Adipocyte (in vitro differentiated cells): ENCODE measurements at regions not wholly inside any gene's neighbourhood (a gene's known extent, or its start where the extent isn't known, plus 50 kb on each side); places are given as distances from the start of the nearest gene placed in this dataset.

Source experiments
- DNase-seq: peaks from one replicate; pipeline ENCODE4 v3.0.0-alpha.2; 2015; ENCODE audit warnings: low read depth
- H3K27me3 ChIP-seq: replicated peaks from 2 replicates; pipeline ENCODE4 v1.7.0; 2013; ENCODE audit warnings: mild to moderate bottlenecking, low read length, moderate library complexity; ENCODE audit not compliant: control insufficient read depth, insufficient read depth
- H3K36me3 ChIP-seq: 2 replicates; pipeline ENCODE4 v1.7.0; 2013; ENCODE audit warnings: low read length, mild to moderate bottlenecking, moderate library complexity; ENCODE audit not compliant: control insufficient read depth, insufficient read depth, severe bottlenecking
- H3K4me1 ChIP-seq: 2 replicates; pipeline ENCODE4 v1.7.0; 2013; ENCODE audit warnings: mild to moderate bottlenecking, low read length, moderate library complexity; ENCODE audit not compliant: control insufficient read depth, insufficient read depth
- H3K4me3 ChIP-seq: 2 replicates; pipeline ENCODE4 v1.7.0; 2013; ENCODE audit warnings: mild to moderate bottlenecking, low read length, moderate library complexity
- H3K9ac ChIP-seq: 2 replicates; pipeline ENCODE4 v1.7.0; 2013; ENCODE audit warnings: mild to moderate bottlenecking, low read length, moderate library complexity
- H3K9me3 ChIP-seq: 2 replicates; pipeline ENCODE4 v1.7.0; 2013; ENCODE audit warnings: mild to moderate bottlenecking, low read length, moderate library complexity; ENCODE audit not compliant: control insufficient read depth

GRCh38 chr6:23183846-23184245 is 614.5 kb downstream of the HDGFL1 start:
- H3K27me3 ChIP-seq, result no peaks in the 10 kb centered on the region
- H3K4me3 ChIP-seq, result no peak overlapping the region
- DNase-seq, result no peak
- no peaks in the 10 kb centered on the region for H3K9me3 ChIP-seq
- no peaks in the 10 kb centered on the region for H3K36me3 ChIP-seq
- H3K9ac ChIP-seq, result no peak overlapping the region
- H3K4me1 ChIP-seq, result peaks cover 4% of the 10 kb centered on the region

DNA sequence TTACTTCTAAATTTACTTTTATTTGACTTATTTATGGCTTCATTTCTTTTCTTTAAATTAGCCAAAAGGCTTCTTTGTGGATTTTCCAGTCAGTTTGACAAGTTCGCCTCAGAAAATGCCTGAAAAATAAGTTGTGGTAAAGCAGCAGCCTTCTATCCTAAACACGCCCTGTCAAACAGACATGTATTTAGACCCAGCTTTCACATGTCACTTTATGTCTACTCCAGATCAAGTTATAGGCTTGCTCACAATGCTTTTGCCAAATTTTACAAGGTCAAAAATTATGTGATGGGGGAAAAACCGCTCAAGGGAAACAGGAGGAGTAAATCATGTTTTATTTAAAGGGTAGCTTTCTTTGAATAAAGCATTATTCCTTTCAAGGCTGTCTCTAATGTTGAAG is 615.0 kb downstream of the HDGFL1 start:
- Histone ChIP-seq H3K4me1 (peaks cover 4% of the 10 kb centered on the region), H3K9ac (no peak overlapping the region), H3K27me3 (no peaks in the 10 kb centered on the region), H3K36me3 (no peaks in the 10 kb centered on the region), H3K9me3 (no peaks in the 10 kb centered on the region), H3K4me3 (no peak overlapping the region)
- DNase-seq, result no peak

DNA sequence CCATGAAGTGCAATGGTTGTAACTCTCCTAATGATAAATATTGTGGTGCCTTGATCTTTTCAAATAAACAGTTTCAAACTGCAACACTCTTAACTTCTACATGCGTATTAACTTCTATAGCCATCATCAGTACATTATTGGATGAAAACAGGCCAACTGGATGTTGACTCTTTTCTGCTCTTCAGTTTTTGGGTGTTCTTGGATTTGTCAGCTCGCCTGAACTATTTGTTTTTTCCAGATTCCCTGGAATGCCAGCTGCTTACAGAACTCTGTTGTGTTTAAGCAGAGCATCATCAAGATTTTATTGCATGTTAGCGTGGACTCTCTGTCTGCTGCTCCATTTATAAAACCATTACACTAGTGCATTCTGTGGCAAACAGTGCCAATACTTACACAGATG is 626.1 kb downstream of the HDGFL1 start:
- no peaks in the 10 kb centered on the region for H3K27me3 ChIP-seq
- no peak overlapping the region for H3K4me3 ChIP-seq

GRCh38 chr6:23199541-23199940 is 630.2 kb downstream of the HDGFL1 start:
- DNase-seq, result no peak
- H3K9ac ChIP-seq, result no peak overlapping the region
- H3K9me3 ChIP-seq, result no peaks in the 10 kb centered on the region
- no peaks in the 10 kb centered on the region for H3K4me1 ChIP-seq
- no peaks in the 10 kb centered on the region for H3K36me3 ChIP-seq
- no peaks in the 10 kb centered on the region for H3K27me3 ChIP-seq
- no peak overlapping the region for H3K4me3 ChIP-seq

More for the DNA sequence above, 626.1 kb downstream of the HDGFL1 start:
- Histone ChIP-seq H3K36me3 (no peaks in the 10 kb centered on the region), H3K9ac (no peak overlapping the region), H3K9me3 (no peaks in the 10 kb centered on the region), H3K4me1 (no peaks in the 10 kb centered on the region)
- no peak for DNase-seq

GRCh38 chr6:23200946-23201345 is 631.6 kb downstream of the HDGFL1 start:
- Histone ChIP-seq H3K36me3 (no peaks in the 10 kb centered on the region), H3K9ac (no peak overlapping the region), H3K4me1 (no peaks in the 10 kb centered on the region), H3K27me3 (no peaks in the 10 kb centered on the region), H3K4me3 (no peak overlapping the region), H3K9me3 (peaks cover 3% of the 10 kb centered on the region)
- DNase-seq, result no peak

GRCh38 chr6:23202207-23202606 is 632.8 kb downstream of the HDGFL1 start:
- H3K27me3 ChIP-seq, result no peaks in the 10 kb centered on the region

DNA sequence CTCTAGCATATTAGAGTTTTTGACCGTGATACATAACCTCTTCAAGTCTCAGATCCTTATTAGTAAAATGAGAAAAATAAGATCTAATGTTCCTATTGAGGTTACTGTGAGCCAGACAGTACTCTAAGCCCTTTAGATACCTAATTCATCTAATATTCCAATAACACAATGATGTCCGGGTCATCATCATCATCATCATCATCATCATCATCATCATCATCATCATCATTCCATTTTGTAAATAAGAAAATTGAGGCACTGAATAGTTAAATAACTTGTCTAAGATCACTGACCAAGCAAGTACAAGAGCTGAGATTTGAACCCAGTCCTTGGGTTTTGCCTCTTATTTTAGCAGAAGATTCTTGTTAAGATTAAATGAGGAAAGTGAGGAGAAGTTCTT is 643.0 kb downstream of the HDGFL1 start:
- Histone ChIP-seq H3K4me3 (no peak overlapping the region), H3K9me3 (peaks cover 23% of the 10 kb centered on the region), H3K27me3 (no peaks in the 10 kb centered on the region), H3K4me1 (no peaks in the 10 kb centered on the region), H3K36me3 (no peaks in the 10 kb centered on the region), H3K9ac (no peak overlapping the region)
- no peak for DNase-seq

More at GRCh38 chr6:23202207-23202606, 632.8 kb downstream of the HDGFL1 start:
- H3K9me3 ChIP-seq, result peaks cover 13% of the 10 kb centered on the region
- no peak overlapping the region for H3K4me3 ChIP-seq
- H3K36me3 ChIP-seq, result no peaks in the 10 kb centered on the region
- H3K4me1 ChIP-seq, result no peaks in the 10 kb centered on the region
- DNase-seq, result no peak
- H3K9ac ChIP-seq, result no peak overlapping the region

GRCh38 chr6:23213193-23213592 is 643.8 kb downstream of the HDGFL1 start:
- peak; percentile 88 for DNase-seq
- H3K4me1 ChIP-seq, result no peaks in the 10 kb centered on the region
- H3K9me3 ChIP-seq, result peaks cover 15% of the 10 kb centered on the region
- no peak overlapping the region for H3K9ac ChIP-seq
- no peaks in the 10 kb centered on the region for H3K27me3 ChIP-seq
- H3K4me3 ChIP-seq, result no peak overlapping the region
- no peaks in the 10 kb centered on the region for H3K36me3 ChIP-seq

DNA sequence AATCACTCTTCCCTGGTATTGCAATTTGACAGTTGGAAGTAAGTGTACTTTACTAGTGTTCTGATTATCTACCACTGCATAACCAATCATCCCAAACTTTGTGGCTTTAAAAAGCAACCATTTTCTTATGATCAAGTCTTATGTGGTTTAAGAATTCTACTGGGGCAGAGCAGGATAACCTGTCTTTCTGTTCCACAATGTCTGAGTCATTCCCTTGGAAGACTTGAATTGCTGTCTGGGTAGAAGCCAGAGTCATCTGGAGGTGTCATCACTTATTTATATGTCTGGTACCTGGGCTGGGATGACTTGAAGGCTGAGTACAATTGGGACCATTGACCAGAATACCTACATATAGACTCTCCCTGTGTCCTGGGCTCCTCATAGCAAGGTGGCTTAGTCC is 644.3 kb downstream of the HDGFL1 start:
- H3K27me3 ChIP-seq, result no peaks in the 10 kb centered on the region
- H3K4me3 ChIP-seq, result no peak overlapping the region
- H3K4me1 ChIP-seq, result no peaks in the 10 kb centered on the region
- peak; percentile 47 for DNase-seq
- no peaks in the 10 kb centered on the region for H3K36me3 ChIP-seq
- H3K9me3 ChIP-seq, result peaks cover 11% of the 10 kb centered on the region
- no peak overlapping the region for H3K9ac ChIP-seq

DNA sequence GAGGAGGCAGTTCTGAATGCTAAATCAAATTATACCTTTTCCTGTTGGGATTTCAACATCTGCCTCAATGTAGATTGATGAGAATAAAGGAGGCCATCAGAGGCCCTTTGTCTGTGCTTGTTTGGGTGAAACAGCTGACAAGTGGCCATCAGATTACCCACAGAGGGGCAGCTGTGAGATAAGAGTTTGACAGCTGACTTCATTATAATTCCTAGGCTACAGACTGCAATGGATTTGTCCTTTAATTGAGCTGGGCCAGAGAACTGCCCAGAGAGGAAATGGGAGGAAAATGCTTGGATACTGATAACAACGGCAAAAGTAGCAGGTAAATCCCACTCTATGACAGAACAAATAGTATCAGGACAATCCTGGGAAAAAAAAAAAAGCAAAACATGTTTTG is 649.4 kb downstream of the HDGFL1 start:
- Histone ChIP-seq H3K9me3 (peaks cover 19% of the 10 kb centered on the region), H3K9ac (no peak overlapping the region), H3K4me3 (no peak overlapping the region), H3K4me1 (no peaks in the 10 kb centered on the region), H3K27me3 (no peaks in the 10 kb centered on the region), H3K36me3 (no peaks in the 10 kb centered on the region)
- DNase-seq, result no peak

- no peak for DNase-seq
Measured at GRCh38 chr6:23222724-23223123, 653.4 kb downstream of the HDGFL1 start.

DNA sequence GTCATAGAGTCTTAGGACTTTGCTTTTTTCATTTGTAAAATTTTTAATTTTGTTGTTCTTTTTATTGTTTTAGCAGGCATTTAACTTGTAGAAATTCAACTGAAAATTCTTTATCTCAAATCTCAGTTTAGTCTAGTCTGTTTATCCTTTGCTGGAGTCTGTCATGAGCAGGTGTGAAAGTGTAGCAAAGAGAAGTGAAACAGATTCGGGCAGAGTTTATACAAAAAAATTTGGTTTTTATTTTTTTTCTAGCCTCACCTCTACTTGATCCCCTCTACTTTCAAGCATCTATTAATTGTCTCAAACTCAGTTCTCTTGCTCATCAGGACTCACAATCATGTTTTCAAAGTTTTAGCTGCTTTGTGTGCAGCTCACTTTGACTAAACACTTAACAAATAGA is 655.2 kb downstream of the HDGFL1 start:
- Histone ChIP-seq H3K4me3 (no peak overlapping the region), H3K4me1 (no peaks in the 10 kb centered on the region), H3K36me3 (no peaks in the 10 kb centered on the region), H3K9ac (no peak overlapping the region), H3K9me3 (peaks cover 19% of the 10 kb centered on the region), H3K27me3 (no peaks in the 10 kb centered on the region)
- DNase-seq, result no peak

More at GRCh38 chr6:23222724-23223123, 653.4 kb downstream of the HDGFL1 start:
- H3K4me1 ChIP-seq, result no peaks in the 10 kb centered on the region
- no peaks in the 10 kb centered on the region for H3K36me3 ChIP-seq
- no peaks in the 10 kb centered on the region for H3K27me3 ChIP-seq
- no peak overlapping the region for H3K4me3 ChIP-seq
- H3K9ac ChIP-seq, result no peak overlapping the region
- H3K9me3 ChIP-seq, result peaks cover 19% of the 10 kb centered on the region
